ENCODE measurements at regions not wholly inside any gene's neighbourhood (a gene's known extent, or its start where the extent isn't known, plus 50 kb on each side); places are given as distances from the start of the nearest gene placed in this dataset.
"Not testable (repeated sequence)": the region's sequence is repeated elsewhere in the genome, so short reads cannot be mapped to it uniquely, and the experiment has no call there.

GRCh38 chr5:53160895-53161294 lies 51.3 kb upstream of the MOCS2 start:
- DNase-seq (ENCODE audit: low spot score), result no peak

GRCh38 chr5:53161876-53162275 lies 52.3 kb upstream of the MOCS2 start:
- no peak for DNase-seq (ENCODE audit: low spot score)

GRCh38 chr5:53164478-53165165 lies 55.1 kb upstream of the MOCS2 start:
- no peak for DNase-seq (ENCODE audit: low spot score)

- DNase-seq (ENCODE audit: low spot score), result no peak
Measured at GRCh38 chr5:53165431-53166182, 56.0 kb upstream of the MOCS2 start.

GRCh38 chr5:53166183-53166495 lies 56.6 kb upstream of the MOCS2 start:
- DNase-seq (ENCODE audit: low spot score), result no peak

- peak; percentile 42 for DNase-seq (ENCODE audit: low spot score)
Measured at GRCh38 chr5:53167836-53168235, 58.3 kb upstream of the MOCS2 start.

GRCh38 chr5:53169933-53170332 lies 60.4 kb upstream of the MOCS2 start:
- no peak for DNase-seq (ENCODE audit: low spot score)

GRCh38 chr5:53170746-53171349 lies 61.3 kb upstream of the MOCS2 start:
- DNase-seq (ENCODE audit: low spot score), result peak; percentile 49

- not testable (repeated sequence) for DNase-seq (ENCODE audit: low spot score)
Measured at GRCh38 chr5:53172073-53172472, 62.5 kb upstream of the MOCS2 start.

GRCh38 chr5:53172630-53173029 lies 63.1 kb upstream of the MOCS2 start:
- no peak for DNase-seq (ENCODE audit: low spot score)

- DNase-seq (ENCODE audit: low spot score), result no peak
Measured at GRCh38 chr5:53173083-53173482, 63.5 kb upstream of the MOCS2 start.

GRCh38 chr5:53178830-53179229 lies 69.3 kb upstream of the MOCS2 start:
- DNase-seq (ENCODE audit: low spot score), result no peak

GRCh38 chr5:53179691-53180090 lies 70.1 kb upstream of the MOCS2 start:
- no peak for DNase-seq (ENCODE audit: low spot score)

GRCh38 chr5:53180538-53180937 lies 71.0 kb upstream of the MOCS2 start:
- DNase-seq (ENCODE audit: low spot score), result no peak

GRCh38 chr5:53180991-53181390 lies 71.4 kb upstream of the MOCS2 start:
- no peak for DNase-seq (ENCODE audit: low spot score)

- DNase-seq (ENCODE audit: low spot score), result no peak
Measured at GRCh38 chr5:53183880-53184279, 74.3 kb upstream of the MOCS2 start.

GRCh38 chr5:53191548-53192165 lies 82.1 kb upstream of the MOCS2 start:
- DNase-seq (ENCODE audit: low spot score), result no peak

GRCh38 chr5:53194086-53194485 lies 84.5 kb upstream of the MOCS2 start:
- DNase-seq (ENCODE audit: low spot score), result no peak

GRCh38 chr5:53199882-53200281 lies 90.3 kb upstream of the MOCS2 start:
- no peak for DNase-seq (ENCODE audit: low spot score)

- no peak for DNase-seq (ENCODE audit: low spot score)
Measured at GRCh38 chr5:53200306-53200705, 90.7 kb upstream of the MOCS2 start.

- no peak for DNase-seq (ENCODE audit: low spot score)
Measured at GRCh38 chr5:53201746-53202145, 92.2 kb upstream of the MOCS2 start.

- DNase-seq (ENCODE audit: low spot score), result no peak
Measured at GRCh38 chr5:53206562-53206961, 97.0 kb upstream of the MOCS2 start.

GRCh38 chr5:53211799-53212198 lies 102.2 kb upstream of the MOCS2 start:
- no peak for DNase-seq (ENCODE audit: low spot score)
